GM21515 (cell line): ENCODE measurements at regions not wholly inside any gene's neighbourhood (a gene's known extent, or its start where the extent isn't known, plus 50 kb on each side); places are given as distances from the start of the nearest gene placed in this dataset.
"Not testable (repeated sequence)": the region's sequence is repeated elsewhere in the genome, so short reads cannot be mapped to it uniquely, and the experiment has no call there.

Experiments
- ATAC-seq: cut with Tn5 transposase; IDR thresholded peaks from one replicate; pipeline ENCODE4 v1.9.1; 2021; ENCODE audit not compliant: unreplicated experiment

DNA sequence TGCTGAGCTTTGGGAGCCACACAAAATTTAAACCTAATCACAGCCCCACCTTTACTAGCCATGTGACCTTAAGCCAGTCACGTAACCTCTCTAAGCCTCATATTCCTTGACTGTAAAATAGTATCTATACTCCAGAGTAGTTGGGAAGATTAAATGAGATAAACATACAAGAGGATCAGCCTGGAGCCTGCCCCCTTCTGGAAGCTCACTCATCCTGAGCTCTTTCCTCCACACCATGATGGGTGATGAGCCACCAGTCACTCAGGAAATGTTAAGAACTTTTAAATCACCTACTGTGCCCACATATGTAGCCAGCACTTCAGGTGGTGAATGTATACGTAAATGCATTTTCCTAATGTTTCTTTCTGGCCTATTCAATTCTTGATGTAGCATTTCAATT is 195.9 kb upstream of the DDX18 start:
- ATAC-seq = no peak

DNA sequence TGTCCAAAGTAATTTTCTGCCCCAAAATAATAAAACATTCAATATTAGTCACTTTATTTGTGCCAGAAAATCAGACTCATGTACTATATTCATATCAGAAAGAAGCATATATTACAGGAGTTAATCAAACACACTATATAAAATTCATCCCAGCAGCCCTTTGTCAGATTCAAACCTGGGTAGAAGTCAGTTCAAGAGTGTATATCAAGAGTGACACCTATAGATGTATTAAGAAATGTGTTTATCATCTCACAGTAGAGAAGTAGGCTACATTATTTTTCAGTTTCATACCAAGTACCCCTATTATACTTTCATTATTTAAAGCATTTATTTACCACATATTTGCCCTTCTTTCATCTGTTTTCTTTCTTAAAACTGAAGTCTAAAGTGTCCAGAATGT is 193.2 kb upstream of the DDX18 start:
- no peak for ATAC-seq

DNA sequence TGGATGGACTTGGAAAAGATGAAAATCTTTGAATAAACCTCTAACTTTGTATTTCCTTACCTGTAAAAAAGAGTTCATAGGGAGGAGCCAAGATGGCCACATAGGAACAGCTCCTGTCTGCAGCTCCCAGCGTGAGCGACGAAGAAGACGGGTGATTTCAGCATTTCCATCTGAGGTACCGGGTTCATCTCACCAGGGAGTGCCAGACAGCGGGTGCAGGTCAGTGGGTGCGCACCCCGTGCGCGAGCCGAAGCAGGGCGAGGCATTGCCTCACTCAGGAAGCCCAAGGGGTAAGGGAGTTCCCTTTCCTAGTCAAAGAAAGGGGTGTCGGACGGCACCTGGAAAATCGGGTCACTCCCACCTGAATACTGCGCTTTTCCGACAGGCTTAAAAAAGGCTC is 191.3 kb upstream of the DDX18 start:
- not testable (repeated sequence) for ATAC-seq

DNA sequence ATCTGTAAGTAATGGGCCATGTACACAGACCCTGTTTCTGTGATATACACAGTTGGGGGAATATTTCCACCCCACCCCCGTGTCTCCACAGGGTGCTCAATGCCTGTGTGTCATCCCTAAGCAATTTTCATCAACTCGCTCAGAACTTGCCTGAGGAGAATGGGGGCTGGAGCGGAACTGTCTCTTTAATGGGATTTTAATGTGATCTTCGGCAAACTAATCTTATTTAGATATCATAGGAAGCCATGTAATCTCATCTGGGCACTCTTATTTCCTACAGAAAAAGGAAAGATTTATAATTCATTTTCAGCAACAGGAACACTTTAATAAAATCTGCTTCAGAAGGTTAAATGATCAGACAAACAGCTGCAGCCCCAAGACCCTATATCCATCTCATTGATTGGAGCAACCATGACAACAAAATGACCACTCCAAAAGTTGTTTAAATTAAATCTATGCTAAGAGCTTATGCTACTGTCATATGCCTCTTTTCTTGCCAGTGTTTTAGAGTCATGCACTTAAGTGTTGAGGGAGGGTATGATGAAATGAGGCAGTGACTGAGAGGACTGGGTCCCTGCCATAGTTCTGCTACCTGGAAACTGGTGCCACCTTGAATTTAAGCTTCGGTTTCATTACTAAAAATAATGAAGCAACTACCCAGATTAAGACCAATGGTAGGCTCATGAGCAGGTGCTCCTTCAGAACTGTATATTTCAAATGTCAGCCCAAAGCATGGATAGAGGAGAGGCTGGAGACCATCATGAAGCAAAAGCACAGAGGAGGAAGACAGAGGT is 183.1 kb upstream of the DDX18 start:
- ATAC-seq = no peak

DNA sequence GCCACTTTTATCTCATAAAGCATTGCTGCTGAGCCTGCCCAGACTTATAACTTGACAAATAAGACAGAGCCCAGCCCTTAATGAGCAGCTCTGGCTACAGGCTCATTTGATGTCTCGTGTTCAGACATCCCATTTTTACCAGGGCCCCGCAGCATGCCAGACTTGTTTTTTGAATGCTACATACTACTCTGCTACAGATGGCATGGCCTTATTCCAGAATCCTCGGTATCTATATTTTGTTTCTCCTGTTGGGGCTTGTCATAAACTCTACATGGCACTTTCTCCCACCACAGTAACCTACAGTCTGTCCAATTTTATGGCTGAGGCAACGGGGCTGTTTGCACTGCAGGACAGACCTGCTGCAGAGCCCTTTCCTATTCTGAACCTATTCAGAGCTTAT is 179.0 kb upstream of the DDX18 start:
- no peak for ATAC-seq

DNA sequence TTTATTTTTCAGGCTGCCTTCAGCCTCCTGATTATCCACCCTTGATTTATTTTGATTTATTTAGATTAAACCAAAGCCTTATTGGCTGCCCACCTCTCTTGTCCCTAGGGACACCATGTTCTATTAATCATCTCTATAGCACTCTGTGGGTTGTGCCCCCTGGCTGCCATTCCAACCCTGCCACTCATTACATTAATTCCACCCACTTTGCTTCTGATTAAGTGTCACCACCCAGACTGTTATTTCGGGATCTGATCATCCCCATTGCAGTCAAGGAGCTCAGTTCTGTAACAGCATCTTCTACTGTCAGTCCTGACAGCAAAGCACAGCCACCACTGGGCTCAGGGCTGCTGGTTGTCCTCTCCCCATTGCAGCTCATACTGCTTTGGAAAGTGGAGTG is 175.1 kb upstream of the DDX18 start:
- ATAC-seq = no peak

DNA sequence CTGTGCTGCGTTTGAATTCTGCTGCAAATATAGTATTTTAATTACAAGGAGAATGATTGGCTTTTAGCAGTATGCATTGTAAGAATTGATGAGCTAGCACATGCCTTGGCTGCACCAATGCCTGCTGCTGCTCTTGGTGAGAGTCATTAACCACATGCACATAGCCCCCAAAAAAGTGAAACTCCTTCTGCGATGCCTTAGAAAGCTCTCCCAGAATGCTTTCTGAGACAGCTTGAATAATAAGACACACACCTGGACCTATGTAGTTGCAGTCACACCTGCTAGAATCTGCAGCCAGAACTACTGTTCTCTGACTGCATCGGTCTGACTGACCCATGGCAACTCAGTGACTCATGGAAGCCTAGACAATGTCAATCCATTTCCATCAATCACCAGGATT is 170.1 kb upstream of the DDX18 start:
- ATAC-seq = no peak

DNA sequence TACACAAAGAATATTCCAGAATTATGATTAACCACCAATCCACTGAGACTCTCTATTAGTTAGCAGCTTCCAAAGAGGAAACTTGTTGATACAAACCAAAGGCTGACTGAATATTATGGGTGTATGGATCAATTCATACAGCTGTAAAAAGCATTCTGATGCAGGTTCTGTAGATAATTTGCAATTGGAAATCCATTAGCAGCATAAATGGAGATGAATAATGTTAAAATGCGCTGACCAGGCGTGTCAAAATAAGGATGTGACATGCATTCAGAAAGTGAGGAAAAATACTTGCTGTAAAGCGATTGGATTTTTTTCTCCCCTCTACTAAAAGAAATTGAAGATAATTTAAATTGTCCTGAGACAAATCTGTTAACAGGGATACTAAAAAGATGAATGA is 169.0 kb upstream of the DDX18 start:
- ATAC-seq = no peak

DNA sequence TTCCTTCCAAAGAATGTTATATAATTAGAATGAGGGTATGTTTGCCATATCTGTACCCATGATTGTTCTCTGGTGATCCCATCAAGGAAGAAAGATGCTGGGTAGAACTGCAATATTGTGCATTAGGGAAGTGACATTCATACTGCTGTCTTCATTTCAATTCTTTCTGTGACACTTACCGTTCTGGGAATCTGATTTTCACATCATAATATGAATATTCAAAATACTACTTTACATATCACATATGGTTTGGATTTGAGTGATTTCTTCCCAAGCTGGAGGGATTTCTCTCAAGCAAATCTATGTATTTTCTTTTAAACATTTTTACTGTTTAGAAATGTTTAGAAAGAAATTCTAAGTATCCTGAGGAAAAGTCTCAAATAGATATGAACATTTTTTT is 168.4 kb upstream of the DDX18 start:
- ATAC-seq = no peak

DNA sequence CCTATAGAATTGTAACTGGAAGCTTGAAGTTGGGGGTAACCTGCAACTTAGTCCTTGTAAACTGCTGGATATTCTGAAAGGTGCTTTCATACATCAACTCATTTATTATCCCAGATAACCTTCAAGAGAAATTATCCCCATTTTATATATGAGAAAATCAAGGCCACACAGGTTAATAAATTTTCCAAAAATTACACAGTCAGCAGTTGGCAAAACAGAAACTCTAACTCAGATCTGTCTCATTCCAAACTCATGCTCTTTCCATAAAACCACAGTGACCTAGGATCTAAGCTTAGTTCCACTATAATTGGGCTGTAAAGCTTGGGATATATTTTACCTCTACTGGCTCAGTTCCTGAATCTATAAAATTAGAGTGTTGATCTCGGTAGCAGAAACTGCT is 167.6 kb upstream of the DDX18 start:
- ATAC-seq = no peak

DNA sequence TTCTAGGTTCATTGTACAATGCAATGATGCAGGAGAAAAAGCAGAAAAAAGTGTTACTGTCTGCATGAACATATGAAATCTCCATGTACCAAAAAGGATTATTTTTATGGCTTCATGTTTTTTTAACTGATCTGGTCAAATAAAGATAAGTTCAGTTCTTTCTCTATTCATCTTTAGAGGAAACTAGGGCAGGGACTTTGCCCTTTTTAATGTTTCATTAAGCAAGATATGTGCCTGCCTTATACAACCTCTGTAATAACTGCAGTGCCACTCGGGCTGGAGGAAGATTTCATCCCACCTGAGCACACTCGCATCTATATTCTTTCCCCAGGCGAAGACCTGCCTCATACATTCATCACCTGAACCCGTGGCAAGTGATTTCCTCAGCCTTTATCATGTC is 157.9 kb upstream of the DDX18 start:
- ATAC-seq = no peak

DNA sequence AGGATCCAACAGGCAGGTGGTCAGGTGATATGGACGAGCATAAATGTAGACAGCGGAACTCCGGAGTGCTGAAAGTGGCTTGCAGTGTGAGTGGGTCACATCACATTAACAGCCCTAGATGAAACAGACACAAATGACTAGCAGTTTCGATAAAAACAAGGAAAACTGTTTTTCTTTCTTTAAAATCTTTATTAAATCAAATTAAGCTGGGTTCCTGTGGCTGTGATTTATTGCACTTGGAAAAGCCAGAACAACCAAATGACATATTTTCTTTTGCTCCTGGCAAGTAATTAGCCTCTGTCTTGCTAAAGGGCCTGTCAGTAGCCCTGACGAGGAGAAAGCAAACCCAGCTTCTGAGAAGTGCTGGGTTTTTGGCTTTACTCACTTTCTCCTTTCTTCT is 152.9 kb upstream of the DDX18 start:
- no peak for ATAC-seq

DNA sequence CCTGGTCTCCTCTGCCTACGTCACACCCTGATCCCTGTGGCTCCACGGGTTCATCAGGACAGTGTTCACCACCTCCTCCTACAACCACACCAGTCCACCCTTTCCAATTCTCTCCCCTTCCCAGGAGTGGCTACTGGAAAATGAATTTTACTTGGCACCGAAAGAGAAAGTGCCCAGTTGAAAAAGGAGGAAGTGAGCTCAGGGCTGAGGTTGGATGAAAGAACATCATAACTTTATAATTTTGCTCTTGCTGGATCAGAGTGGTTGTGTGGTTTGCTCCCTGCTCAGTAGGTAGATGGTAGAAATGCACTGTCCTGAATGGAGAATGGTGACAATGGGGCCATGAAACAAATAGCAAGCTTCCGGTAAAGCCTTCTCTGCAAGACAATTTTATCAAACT is 140.3 kb upstream of the DDX18 start:
- ATAC-seq = no peak

DNA sequence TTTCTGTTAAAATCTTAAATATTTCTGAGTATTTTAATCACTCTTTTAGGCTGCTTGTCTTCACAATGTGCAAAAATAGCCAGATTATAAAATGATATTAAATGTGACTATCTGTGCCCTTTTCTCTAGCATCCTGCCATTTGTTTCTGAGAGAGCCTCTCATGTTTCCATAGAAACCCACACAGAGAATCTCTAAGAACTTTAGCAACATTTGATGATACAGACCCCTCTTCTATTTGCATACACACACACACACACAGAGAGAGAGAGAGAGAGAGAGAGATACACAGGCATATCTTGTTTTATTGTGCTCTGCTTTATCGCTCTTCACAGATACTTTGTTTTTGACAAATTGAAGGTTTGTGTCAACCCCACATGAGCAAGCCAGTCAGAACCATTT is 134.5 kb upstream of the DDX18 start:
- no peak for ATAC-seq

DNA sequence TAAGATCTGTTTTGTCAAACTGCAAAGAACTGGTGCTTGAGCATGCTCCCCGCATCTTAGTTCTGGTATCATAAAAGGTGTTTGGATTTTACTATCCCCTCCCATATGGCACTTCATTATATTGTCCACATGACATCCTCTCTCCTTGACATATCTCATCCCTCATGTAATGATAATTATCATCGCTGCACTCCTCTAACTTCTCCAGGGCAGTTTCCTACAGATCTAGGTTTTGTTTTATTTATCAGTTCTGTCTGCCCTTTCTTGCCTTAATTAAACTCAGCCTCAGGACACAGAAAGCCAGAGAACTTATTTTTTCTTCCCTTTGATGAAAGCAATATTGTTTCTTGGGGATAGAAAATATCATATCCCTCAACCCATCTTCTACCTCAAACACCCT is 129.6 kb upstream of the DDX18 start:
- no peak for ATAC-seq

DNA sequence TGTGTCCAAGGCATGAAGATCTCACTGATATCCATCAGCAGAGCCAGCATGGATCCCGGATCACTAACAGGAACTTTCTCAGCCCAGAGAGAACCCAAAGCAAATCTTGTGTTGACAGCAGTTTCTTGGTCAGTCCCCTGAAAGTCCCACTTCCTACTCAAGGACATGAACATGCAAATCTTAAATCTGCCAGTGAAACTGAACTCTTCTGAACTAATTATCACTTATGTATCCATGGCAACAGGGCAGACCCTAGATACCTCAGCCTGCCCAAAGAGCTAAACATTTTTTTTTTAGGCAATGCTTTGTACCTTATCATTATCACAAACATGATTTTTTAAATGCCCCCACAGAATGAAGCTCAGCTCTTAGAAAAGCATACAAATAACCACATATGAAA is 127.8 kb upstream of the DDX18 start:
- ATAC-seq = peak; percentile 92

DNA sequence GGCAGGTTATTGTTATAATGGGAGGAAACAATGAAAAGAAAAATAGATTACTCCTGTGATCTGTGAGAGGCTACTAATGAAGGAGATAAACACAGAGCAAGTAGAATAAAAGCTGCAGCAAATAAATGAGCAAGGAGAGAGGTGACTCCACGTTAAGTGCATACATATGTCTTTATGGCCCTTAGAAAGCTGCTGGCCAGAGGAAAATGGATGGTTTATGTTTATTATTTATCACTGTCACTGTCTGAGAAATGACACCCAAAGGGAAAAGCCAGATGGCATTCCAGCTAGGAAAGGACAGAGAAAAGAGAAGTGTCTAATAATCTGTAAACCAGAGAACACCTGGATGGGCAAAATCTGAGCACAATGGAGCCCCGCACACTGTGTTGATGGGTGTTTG is 122.9 kb upstream of the DDX18 start:
- no peak for ATAC-seq

DNA sequence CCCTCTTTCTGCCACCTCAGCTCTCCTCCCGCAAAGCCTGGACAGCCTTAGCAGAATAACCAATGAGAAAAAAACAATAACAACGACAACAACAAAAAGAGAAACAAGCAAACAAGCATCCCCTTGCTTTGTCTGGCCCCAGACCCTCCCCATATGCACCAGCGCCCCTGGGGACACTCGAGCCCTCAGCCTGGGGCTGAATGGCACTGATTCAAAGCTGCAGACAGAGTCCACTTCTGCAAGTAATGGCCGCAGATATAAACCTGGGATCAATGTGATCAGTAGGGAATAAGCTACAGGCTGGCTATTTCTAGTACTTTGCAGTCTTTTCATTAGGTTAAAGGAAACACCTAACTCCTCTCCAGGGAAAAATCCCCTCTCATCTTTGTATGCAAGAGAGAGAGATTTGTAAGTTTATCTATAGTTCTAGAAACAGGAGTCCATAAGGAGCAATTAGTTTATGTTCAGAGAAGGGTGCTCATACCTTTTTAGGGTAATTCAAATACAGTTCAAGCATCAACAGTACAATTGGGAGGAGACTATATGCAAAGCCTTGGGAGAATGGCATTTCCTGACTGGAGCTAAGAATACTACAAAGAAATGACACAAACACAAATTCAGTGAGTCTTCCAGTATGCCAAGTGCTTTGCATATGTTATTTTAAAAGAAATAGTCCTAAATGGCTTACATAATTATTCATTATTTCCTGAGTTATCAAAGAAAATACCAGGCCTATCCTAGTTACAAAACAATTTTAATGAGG is 122.3 kb upstream of the DDX18 start:
- ATAC-seq = no peak

DNA sequence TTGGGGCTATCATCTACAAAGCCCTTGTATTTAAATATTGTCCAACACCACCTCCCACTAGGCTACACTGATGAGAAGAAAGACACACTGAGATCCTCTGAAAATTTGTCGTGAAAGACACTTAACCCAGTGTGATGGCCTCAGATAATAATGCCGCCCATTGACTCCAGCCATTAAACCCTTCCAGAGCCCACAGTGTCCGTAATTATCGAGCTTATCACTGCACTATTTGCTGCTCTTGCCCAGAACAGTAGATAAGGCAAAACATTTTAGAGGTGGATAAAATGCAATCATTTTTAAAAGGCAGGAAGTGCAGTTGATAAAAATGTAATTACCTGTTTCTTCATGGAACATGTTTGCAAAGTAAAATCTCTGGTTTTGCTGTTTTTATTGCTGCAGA is 121.3 kb upstream of the DDX18 start:
- no peak for ATAC-seq

DNA sequence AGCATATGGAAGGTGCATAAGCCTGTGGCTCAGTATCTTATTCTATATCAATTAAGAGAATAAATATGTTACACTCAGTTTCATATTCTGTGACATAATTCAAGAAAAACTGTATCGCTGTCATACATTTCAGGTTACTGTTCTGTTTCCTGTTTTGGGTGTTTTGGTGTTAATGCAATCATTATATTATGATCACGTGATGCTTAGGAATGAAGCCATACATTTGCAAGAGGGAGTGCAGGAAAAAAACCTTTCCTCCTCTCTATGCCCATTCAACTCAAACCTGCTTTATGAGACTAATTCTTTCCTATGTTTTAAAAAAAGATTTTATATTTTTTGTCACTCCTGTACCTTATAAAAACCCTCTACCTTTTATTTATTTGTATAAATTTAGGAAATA is 120.8 kb upstream of the DDX18 start:
- no peak for ATAC-seq

DNA sequence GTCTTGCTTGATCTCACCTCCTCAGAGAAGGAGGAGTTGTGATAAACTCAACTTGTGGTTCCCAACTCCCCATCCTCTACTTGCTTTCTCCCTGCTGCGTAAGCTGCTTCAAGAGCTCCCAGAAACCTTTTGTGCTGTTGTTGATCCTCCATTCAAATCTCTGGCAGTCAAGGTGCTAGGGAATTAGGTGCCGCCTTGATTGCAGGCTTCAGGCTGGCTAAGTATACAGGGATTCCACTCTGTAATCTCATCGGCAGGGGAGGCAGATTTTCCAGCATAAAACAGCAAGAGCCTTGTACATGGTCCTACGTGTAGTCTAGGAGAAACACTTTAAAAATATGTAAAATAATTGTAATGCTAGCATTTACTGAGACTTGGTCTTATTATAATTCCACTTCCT is 116.2 kb upstream of the DDX18 start:
- no peak for ATAC-seq

DNA sequence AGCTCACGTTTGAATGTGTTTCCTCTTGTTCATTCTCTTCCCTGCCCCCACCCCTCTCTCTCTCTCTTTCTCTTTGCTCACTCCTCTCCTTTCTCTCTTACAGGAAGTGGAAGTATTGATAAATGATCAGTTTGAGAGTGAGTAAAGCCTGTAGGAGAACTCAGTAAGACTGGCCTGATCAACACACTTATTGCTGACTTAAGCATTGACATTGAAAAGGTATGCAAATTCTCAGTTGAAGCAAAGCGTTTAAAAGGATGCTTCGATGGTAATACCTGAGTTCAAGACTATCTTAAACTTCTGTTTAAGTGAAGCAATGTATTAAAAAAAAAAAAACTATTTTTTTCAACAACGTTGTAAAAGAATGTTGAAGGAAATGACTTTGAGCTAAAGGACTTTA is 115.7 kb upstream of the DDX18 start:
- ATAC-seq = no peak

DNA sequence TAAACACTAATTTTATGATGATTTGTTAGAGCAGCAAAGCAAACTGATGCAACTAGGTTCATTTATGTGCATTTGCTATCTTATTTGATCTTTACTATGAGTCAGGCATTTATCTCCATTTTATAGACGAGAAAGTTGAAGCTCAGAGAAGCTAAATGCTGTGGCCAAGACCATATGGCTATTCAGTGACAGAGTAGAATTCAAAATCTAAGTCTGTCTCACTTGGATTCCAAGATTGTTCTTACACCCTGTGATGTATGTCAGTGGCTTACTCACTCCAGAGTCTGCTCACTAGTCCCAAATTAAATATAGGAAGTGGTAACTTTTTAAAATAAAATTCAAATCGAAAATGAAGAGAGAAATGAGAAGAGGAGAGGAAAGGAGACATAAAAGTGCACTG is 114.0 kb upstream of the DDX18 start:
- no peak for ATAC-seq
